ENCODE measurements at regions not wholly inside any gene's neighbourhood (a gene's known extent, or its start where the extent isn't known, plus 50 kb on each side); places are given as distances from the start of the nearest gene placed in this dataset.
"Not testable (repeated sequence)": the region's sequence is repeated elsewhere in the genome, so short reads cannot be mapped to it uniquely, and the experiment has no call there.

- not testable (repeated sequence) for TF ChIP-seq CTCF (conservative IDR thresholded peaks at IDR 0.05); EZH2 (IDR thresholded peaks at IDR 0.05; ENCODE audit: low read depth)
These were observed 144.0 kb downstream of the CCNG2 start for GRCh38 chr4:77300996-77301395.

Measured in PC-9 (cell line).